Natural killer cell treated with Interleukin-12 subunit alpha and Interleukin-12 subunit beta and Interleukin-15 and Interleukin-18, amount 100 ng/mL, for 72 hours (primary cell): ENCODE measurements at regions not wholly inside any gene's neighbourhood (a gene's known extent, or its start where the extent isn't known, plus 50 kb on each side); places are given as distances from the start of the nearest gene placed in this dataset.

Experiments used
- ATAC-seq, 2 donors: fragments of 150-1000 bp; cut with Tn5 transposase in 1 of 2; sonication (Bioruptor Pico), chemical (Tn5 transposase) in 1 of 2; 2 replicates each; pipeline ENCODE4 v1.10.0; 2021
- DNase-seq: peaks from one replicate; pipeline ENCODE4 v3.0.0; 2022; ENCODE audit warnings: low spot score
- H3K27ac Mint-ChIP-seq, 2 donors: 1 replicate in 1 of 2; 2 replicates in 1 of 2; pipeline ENCODE4 v1.8.0; 2022; ENCODE audit warnings: mixed read lengths in 2 of 2, mild to moderate bottlenecking in 1 of 2, moderate library complexity in 1 of 2
- H3K27me3 Mint-ChIP-seq, 2 donors: 1 replicate in 1 of 2; 2 replicates in 1 of 2; pipeline ENCODE4 v1.8.0; 2022; ENCODE audit warnings: mixed read lengths in 2 of 2
- H3K36me3 Mint-ChIP-seq: one replicate; pipeline ENCODE4 v1.8.0; 2022; ENCODE audit warnings: mixed read lengths
- H3K4me1 Mint-ChIP-seq, 2 donors: 1 replicate in 1 of 2; 2 replicates in 1 of 2; pipeline ENCODE4 v1.8.0; 2022; ENCODE audit warnings: low read depth in 2 of 2, mixed read lengths in 2 of 2, mild to moderate bottlenecking in 1 of 2
- H3K4me3 Mint-ChIP-seq: one replicate; pipeline ENCODE4 v1.8.0; 2022; ENCODE audit warnings: mixed read lengths
- H3K9me3 Mint-ChIP-seq: 2 replicates; pipeline ENCODE4 v1.8.0; 2022; ENCODE audit warnings: mixed read lengths

DNA sequence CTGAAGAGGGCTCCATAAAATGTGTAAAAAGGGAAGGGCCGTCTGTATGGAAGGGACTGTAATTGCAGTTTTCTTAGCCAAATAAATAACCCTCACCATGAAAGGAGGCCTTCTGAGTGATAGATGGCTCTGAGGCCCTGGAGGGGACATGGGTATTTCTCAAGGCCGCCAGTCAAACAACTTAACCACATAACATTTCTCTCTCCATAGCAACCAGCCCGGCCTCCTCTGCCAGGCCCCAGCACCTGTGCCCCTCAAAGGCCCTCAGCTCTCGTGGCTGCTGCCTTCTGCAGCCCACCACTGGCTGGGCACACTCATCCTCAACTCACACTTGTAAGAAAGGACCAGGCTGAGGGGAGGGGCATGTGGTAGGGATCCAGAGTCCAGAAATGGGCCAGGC lies 57.0 kb upstream of the GJB5 start:
- Mint-ChIP-seq H3K4me3 (no peak overlapping the region), H3K9me3 (no peaks in the 10 kb centered on the region), H3K27me3 (peaks cover 18 to 25% of the 10 kb centered on the region in 2 donors), H3K27ac (no peak overlapping the region), H3K36me3 (no peaks in the 10 kb centered on the region), H3K4me1 (no peaks in the 10 kb centered on the region)
- no peak for DNase-seq
- no peak for ATAC-seq

DNA sequence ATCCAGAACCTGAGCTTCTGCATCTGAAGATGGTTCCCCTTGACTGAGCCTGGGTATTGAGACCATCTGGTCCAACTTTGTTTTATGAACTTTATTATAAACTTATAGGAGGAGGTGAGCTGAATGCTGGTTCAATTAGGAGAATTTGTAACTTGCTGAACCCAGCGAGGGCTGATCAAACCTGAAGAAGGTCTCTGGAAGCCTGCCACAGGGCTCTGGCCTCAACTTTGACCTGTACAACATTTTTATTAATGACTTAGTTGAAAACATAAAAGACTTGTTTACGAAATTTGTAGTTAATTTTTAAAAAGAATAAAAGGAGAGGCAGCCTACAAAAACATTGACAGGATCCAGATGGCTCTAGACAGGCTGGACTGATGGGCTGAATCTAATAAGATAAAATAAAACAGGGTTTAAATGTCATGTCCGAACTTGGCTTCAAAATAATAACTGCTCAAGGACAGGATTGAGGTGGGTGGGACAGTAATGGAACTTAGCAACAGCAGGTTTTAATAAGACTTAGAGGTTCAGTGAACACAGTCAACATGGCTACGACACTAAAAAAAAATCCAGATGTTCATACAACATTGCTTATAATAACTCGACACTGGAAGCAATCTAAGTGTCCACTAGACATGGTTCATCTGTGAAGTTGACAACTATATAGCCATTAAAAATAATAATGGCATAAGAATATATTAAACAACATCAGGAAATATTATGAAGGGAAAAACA lies 53.4 kb upstream of the GJB5 start:
- Mint-ChIP-seq H3K27ac (no peak overlapping the region), H3K4me3 (no peak overlapping the region), H3K36me3 (no peaks in the 10 kb centered on the region), H3K9me3 (no peaks in the 10 kb centered on the region), H3K27me3 (peaks cover 15 to 38% of the 10 kb centered on the region in 2 donors), H3K4me1 (no peaks in the 10 kb centered on the region)
- no peak for ATAC-seq
- no peak for DNase-seq
